ENCODE measurements at regions not wholly inside any gene's neighbourhood (a gene's known extent, or its start where the extent isn't known, plus 50 kb on each side); places are given as distances from the start of the nearest gene placed in this dataset.

DNA sequence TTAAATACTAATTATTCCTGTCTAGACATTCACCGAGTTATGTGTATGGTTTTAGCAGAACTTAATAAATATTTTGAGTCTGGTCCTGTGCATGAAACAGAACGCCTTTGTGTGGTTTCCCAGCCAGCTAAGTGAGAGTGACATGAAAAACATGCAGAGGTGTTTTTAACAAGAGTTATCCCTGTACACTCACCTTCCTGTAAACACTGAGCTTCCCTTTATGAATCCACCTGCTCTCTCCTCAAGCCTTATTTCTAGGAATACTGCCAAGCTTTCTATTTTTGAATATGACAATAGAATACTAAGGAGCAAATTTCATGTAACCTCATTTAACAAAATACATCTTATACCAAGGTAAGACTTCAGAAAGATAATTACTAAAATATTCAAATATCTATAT is 270.3 kb upstream of the CTSO start:
- TF ChIP-seq POLR2A (IDR thresholded peaks at IDR 0.05) = no peak
- TF ChIP-seq, protein P1, sequence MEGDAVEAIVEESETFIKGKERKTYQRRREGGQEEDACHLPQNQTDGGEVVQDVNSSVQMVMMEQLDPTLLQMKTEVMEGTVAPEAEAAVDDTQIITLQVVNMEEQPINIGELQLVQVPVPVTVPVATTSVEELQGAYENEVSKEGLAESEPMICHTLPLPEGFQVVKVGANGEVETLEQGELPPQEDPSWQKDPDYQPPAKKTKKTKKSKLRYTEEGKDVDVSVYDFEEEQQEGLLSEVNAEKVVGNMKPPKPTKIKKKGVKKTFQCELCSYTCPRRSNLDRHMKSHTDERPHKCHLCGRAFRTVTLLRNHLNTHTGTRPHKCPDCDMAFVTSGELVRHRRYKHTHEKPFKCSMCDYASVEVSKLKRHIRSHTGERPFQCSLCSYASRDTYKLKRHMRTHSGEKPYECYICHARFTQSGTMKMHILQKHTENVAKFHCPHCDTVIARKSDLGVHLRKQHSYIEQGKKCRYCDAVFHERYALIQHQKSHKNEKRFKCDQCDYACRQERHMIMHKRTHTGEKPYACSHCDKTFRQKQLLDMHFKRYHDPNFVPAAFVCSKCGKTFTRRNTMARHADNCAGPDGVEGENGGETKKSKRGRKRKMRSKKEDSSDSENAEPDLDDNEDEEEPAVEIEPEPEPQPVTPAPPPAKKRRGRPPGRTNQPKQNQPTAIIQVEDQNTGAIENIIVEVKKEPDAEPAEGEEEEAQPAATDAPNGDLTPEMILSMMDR (IDR thresholded peaks at IDR 0.05) = no peak
